GM18907 (cell line): ENCODE measurements at regions not wholly inside any gene's neighbourhood (a gene's known extent, or its start where the extent isn't known, plus 50 kb on each side); places are given as distances from the start of the nearest gene placed in this dataset.
"Not testable (repeated sequence)": the region's sequence is repeated elsewhere in the genome, so short reads cannot be mapped to it uniquely, and the experiment has no call there.

Experiments used
- ATAC-seq: cut with Tn5 transposase; IDR thresholded peaks from one replicate; pipeline ENCODE4 v1.9.1; 2021; ENCODE audit warnings: mild to moderate bottlenecking, moderate library complexity; ENCODE audit not compliant: unreplicated experiment

- ATAC-seq, result not testable (repeated sequence)
Measured at GRCh38 chr20:29411458-29411820, 1846.0 kb upstream of the DEFB115 start.

DNA sequence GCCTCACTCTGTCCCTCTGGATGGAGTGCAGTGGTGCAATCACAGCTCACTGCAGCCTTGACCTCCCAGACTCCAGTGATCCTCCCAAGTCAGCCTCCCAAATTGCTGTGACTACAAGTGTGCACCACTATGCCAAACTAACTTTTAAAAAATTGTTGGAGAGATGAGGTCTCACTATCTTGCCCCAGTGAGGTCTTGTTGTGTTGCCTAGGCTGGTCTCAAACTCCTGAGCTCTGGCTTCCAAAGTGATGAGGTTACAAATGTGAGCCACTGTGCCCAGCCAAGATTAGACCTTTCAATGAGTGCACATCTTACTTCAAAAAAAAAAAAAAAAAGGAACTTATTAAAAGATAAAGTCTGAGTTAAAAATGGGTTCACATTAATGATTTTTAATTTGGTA is 1838.1 kb upstream of the DEFB115 start:
- ATAC-seq, result no peak

GRCh38 chr20:29427201-29428060 is 1830.0 kb upstream of the DEFB115 start:
- no peak for ATAC-seq

- ATAC-seq, result no peak
Measured at GRCh38 chr20:29430531-29430930, 1826.9 kb upstream of the DEFB115 start.

DNA sequence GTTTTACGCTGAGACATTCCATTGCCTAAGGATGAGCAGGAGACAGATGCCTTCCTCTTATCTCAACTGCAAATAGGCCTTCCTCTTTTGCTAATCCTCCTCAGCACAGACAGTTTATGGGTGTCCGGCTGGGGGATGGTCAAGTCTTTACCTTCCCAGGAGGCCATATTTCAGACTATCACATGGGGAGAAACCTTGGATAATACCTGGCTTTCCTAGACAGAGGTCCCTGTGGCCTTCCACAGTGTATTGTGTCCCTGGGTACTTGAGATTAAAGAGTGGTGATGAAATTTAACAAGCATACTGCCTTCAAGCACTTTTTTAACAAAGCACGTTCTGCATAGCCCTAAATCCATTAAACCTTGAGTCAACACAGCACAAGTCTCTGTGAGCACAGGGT is 1816.7 kb upstream of the DEFB115 start:
- not testable (repeated sequence) for ATAC-seq

DNA sequence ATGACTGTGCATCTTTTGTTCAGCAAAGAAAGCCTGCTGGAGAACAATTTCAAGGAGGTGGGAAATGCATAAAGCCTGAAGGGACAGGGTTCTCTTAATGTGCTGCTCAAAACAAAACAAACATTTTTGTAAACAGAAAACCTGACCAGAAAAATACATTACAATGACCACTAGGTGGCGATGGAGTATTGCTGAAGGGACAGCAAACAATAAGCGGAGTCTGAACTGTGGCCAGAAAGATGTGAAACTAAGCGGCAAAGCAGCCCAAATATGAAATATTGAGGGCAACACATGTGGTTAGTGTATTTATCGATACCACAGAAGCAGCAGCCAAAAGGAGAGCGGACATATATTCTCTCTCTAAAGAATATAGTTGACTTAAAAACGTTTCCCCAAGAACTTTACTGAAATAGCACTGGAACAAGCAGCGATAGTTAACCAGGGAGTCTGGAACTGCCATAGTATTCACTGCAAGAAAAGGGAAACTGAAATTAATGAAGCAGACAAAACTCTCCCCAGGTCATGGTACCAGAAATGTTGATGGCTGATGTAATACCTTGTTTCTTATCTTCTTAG is 1814.2 kb upstream of the DEFB115 start:
- ATAC-seq, result not testable (repeated sequence)

GRCh38 chr20:29443819-29444218 is 1813.6 kb upstream of the DEFB115 start:
- peak; percentile 96 for ATAC-seq

- peak; percentile 73 for ATAC-seq
Measured at GRCh38 chr20:29445050-29445907, 1812.2 kb upstream of the DEFB115 start.

- not testable (repeated sequence) for ATAC-seq
Measured at GRCh38 chr20:29447517-29448484, 1809.7 kb upstream of the DEFB115 start.

DNA sequence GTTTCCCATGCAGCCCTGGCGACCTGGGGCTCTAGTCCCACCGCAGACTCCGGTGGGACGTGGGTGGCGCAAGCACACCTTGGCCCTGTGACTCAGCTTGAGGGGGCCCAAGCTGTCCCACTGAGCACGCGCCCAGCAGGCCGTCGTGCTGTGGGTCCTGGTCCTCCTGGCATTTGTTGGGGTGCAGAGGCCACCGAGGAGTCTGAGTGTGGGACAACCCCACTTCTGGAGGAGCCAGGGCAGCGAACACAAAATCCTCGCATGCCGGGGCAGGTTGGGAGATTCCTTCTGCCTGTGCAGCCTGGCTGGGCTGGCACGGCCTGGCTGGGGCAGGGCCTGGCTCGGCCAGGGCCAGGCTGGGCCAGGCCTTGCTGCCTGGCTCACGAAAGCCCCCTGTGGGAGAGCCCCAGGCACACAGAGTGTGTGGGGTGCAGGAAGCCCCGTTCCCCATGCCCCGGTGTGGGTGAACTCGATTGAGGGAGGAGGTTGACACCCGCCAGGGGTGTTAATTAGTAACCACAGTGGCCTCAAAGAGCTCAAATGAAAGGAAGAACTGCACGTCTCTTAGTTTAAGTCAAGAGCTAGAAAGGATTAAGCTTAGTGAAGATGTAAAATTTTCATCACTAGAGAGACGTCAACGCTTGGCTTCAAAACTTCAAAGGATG is 1808.5 kb upstream of the DEFB115 start:
- no peak for ATAC-seq

DNA sequence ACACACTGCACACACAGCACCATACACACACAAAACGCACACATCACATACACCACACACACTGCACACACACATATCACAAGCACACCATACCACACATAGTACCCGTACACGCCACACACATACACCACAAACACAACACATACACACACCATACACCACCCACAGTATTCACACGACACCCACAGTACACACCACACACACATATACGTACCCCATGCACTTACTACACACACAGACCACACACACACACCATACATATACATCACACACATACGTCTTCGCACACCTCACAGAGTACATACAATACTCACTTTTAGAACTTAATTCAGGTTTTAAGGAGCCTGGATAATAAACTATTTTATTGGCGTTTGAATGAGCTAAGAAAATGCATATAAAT is 1805.3 kb upstream of the DEFB115 start:
- ATAC-seq, result no peak

GRCh38 chr20:29456987-29457693 is 1800.3 kb upstream of the DEFB115 start:
- ATAC-seq, result not testable (repeated sequence)

GRCh38 chr20:29472606-29473005 is 1784.9 kb upstream of the DEFB115 start:
- ATAC-seq, result no peak

DNA sequence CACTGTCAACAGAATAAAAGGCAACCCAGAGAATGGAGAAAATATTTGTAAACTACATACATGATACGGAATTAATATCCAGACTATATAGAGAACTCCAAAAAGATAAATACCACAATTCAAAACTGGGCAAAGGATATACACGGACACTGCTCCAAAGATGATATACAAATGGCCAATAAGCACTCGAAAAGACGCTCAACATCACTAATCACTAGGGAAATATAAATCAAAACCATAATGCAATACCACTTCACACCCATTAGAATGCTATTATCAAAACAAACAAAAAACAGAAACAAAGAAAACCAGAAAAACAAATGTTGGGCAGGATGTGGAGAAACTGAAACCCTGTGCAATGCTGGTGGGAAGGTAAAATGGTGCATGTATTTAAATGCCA is 1764.6 kb upstream of the DEFB115 start:
- not testable (repeated sequence) for ATAC-seq

GRCh38 chr20:29496767-29497166 is 1760.7 kb upstream of the DEFB115 start:
- not testable (repeated sequence) for ATAC-seq

DNA sequence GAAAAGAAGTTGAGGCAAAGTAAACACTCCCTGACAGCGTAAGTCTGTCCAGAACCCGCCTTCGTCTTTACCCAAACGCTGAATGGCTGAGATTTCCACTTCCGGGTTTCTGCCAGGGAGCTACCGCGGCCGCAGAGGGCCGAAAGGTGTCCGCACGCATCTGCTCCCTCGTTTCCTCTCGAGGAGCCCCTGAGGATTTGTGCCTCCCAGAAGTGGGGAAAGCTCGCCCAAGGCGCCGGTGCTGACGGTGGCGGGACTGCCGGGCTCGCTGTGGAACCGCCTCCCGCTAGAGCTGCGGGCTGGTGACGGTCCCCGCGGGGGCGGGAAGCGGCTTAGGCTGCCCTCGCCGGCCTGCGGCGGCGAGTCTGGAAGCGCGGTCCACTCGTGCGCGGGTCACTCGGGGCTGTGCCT is 1760.2 kb upstream of the DEFB115 start:
- no peak for ATAC-seq

DNA sequence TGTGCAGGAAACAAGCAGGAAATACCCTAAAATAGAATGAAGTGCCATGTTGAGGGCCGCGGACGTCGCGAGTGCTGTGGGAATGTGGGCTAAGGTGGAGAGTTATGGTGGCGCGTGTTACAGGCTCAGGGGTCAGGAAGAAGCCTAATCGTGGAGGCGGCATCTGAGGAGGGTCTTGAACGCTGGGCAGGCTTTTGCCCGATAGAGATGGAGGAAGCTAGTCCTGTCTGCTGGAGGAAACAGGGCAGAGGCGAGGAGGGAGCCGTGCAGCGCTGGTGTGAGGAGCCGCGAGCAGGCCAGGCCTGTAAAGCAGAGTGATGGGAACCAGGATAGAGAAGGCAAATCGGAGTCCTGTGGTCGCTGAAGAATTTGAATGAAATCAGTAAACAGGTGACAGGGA is 1759.8 kb upstream of the DEFB115 start:
- not testable (repeated sequence) for ATAC-seq

- not testable (repeated sequence) for ATAC-seq
Measured at GRCh38 chr20:29500738-29501137, 1756.7 kb upstream of the DEFB115 start.

- ATAC-seq, result not testable (repeated sequence)
Measured at GRCh38 chr20:29514634-29515033, 1742.8 kb upstream of the DEFB115 start.
